MM.1S (cell line): ENCODE measurements at regions not wholly inside any gene's neighbourhood (a gene's known extent, or its start where the extent isn't known, plus 50 kb on each side); places are given as distances from the start of the nearest gene placed in this dataset.

Experiments used
- DNase-seq: peaks from one replicate; pipeline ENCODE4 v3.0.0-alpha.2; 2015
- H2AFZ ChIP-seq: fragments of 300-600 bp; sonication (generic); 2 replicates; pipeline ENCODE4 v1.6.0; 2016; ENCODE audit warnings: antibody characterized with exemption, low read length
- H3F3A ChIP-seq: fragments of 300-600 bp; sonication (generic); 2 replicates; pipeline ENCODE4 v1.6.1; 2016; ENCODE audit warnings: mild to moderate bottlenecking, antibody characterized with exemption, low read length, moderate library complexity, mixed read lengths; ENCODE audit not compliant: insufficient read depth
- H3K27ac ChIP-seq: fragments of 300-600 bp; sonication (generic); 2 replicates; pipeline ENCODE4 v1.5.1; 2016; ENCODE audit warnings: mild to moderate bottlenecking, low read length
- H3K27me3 ChIP-seq: fragments of 300-600 bp; sonication (generic); replicated peaks from 2 replicates; pipeline ENCODE4 v1.6.0; 2016; ENCODE audit warnings: low read length; ENCODE audit not compliant: insufficient read depth
- H3K36me3 ChIP-seq: fragments of 300-600 bp; sonication (generic); replicated peaks from 2 replicates; pipeline ENCODE4 v1.6.1; 2016; ENCODE audit warnings: mild to moderate bottlenecking, low read length, mixed read lengths; ENCODE audit not compliant: insufficient read depth
- H3K4me1 ChIP-seq: fragments of 300-600 bp; sonication (generic); 2 replicates; pipeline ENCODE4 v1.6.1; 2016; ENCODE audit warnings: low read length, mixed read lengths
- H3K4me2 ChIP-seq: fragments of 300-600 bp; sonication (generic); 2 replicates; pipeline ENCODE4 v1.6.0; 2016; ENCODE audit warnings: low read depth, low read length
- H3K4me3 ChIP-seq: fragments of 300-600 bp; sonication (generic); 2 replicates; pipeline ENCODE4 v1.5.1; 2016; ENCODE audit warnings: low read length, mixed read lengths
- H3K79me2 ChIP-seq: fragments of 300-600 bp; sonication (generic); 2 replicates; pipeline ENCODE4 v1.6.1; 2016; ENCODE audit warnings: mixed run types, low read length, mixed read lengths
- H3K9ac ChIP-seq: fragments of 300-600 bp; sonication (generic); 2 replicates; pipeline ENCODE4 v1.6.1; 2016; ENCODE audit warnings: low read length, mixed read lengths
- H3K9me2 ChIP-seq: fragments of 300-600 bp; sonication (generic); replicated peaks from 2 replicates; pipeline ENCODE4 v1.6.1; 2016; ENCODE audit warnings: mild to moderate bottlenecking, low read length, mixed read lengths; ENCODE audit not compliant: insufficient read depth
- H3K9me3 ChIP-seq: fragments of 300-600 bp; sonication (generic); replicated peaks from 2 replicates; pipeline ENCODE4 v1.6.1; 2016; ENCODE audit warnings: mild to moderate bottlenecking, low read length, mixed read lengths; ENCODE audit not compliant: insufficient read depth
- H4K20me1 ChIP-seq: fragments of 300-600 bp; sonication (generic); 2 replicates; pipeline ENCODE4 v1.6.1; 2016; ENCODE audit warnings: mild to moderate bottlenecking, low read length, moderate library complexity, mixed read lengths; ENCODE audit not compliant: insufficient read depth
- CTCF ChIP-seq: fragments of 300-600 bp; sonication (generic); IDR thresholded peaks from 2 replicates; pipeline ENCODE4 v1.5.1; 2016; ENCODE audit warnings: antibody characterized with exemption, low read length, mixed read lengths
- EZH2 ChIP-seq: fragments of 300-600 bp; sonication (generic); optimal IDR thresholded peaks from 2 replicates; pipeline ENCODE3; 2017; ENCODE audit warnings: low read depth, mild to moderate bottlenecking, antibody characterized with exemption, low read length, mixed read lengths
- EZH2phosphoT487 ChIP-seq: fragments of 300-600 bp; sonication (generic); IDR thresholded peaks from 2 replicates; pipeline ENCODE4 v1.6.1; 2018; ENCODE audit warnings: antibody characterized with exemption, low read length

- DNase-seq: peak; percentile 65
- Histone ChIP-seq H3K9ac (no peak overlapping the region), H3K36me3 (no peaks in the 10 kb centered on the region), H3K9me2 (no peaks in the 10 kb centered on the region), H3K4me2 (no peak overlapping the region), H3K79me2 (no peaks in the 10 kb centered on the region), H3F3A (peaks cover 9% of the 10 kb centered on the region), H4K20me1 (no peaks in the 10 kb centered on the region), H3K4me3 (no peak overlapping the region), H2AFZ (no peak overlapping the region), H3K27me3 (peaks cover 54% of the 10 kb centered on the region), H3K4me1 (peaks cover 4% of the 10 kb centered on the region), H3K27ac (no peak overlapping the region), H3K9me3 (no peaks in the 10 kb centered on the region)
- TF ChIP-seq EZH2phosphoT487 (peak; percentile 63; the same call in 1 of the 2 replicates), CTCF (no peak)
These were observed 564.3 kb downstream of the ZNF608 start for GRCh38 chr5:124182133-124182532.

- no peak for TF ChIP-seq CTCF
- no peak for TF ChIP-seq EZH2
- H3K4me1 ChIP-seq: peaks cover 4% of the 10 kb centered on the region
- H3K27ac ChIP-seq: no peak overlapping the region
- H3K9me3 ChIP-seq: no peaks in the 10 kb centered on the region
- no peak overlapping the region for H2AFZ ChIP-seq
- peaks cover 9% of the 10 kb centered on the region for H3F3A ChIP-seq
- no peak overlapping the region for H3K9ac ChIP-seq
- no peak for DNase-seq
- H3K27me3 ChIP-seq: peaks cover 48% of the 10 kb centered on the region
- no peaks in the 10 kb centered on the region for H3K79me2 ChIP-seq
- no peak overlapping the region for H3K4me2 ChIP-seq
- H3K9me2 ChIP-seq: no peaks in the 10 kb centered on the region
- H3K4me3 ChIP-seq: no peak overlapping the region
- H3K36me3 ChIP-seq: no peaks in the 10 kb centered on the region
- no peaks in the 10 kb centered on the region for H4K20me1 ChIP-seq
These were observed 565.5 kb downstream of the ZNF608 start for GRCh38 chr5:124180875-124181461.

DNA sequence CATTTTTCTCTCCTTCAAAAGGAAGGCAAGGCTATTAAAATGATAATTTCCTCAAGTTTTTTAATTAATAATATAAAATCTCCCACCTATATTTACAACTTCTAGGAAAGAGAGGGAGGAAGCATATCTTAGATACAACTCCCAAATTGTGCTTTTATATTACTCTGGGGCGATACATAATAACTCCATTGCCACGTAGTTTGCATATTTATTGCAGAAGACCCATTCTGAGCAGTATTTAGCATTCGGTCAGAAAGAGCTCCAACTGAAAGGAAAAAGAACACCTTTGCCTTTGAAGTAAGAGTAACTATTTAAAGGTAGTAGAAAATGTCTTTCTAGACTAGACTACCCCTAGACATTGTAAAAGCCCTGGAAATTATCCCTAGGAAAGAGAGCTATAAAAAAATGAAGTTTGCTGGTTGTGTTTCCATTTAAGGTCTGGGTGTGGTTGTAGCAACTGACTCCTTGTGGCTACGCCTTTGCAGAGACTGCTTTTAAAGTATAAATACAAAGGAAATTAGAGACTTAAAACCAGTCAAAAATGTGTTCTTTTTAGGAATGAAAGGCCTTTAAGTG, 566.1 kb downstream of the ZNF608 start:
- H2AFZ ChIP-seq: no peak overlapping the region

More for the DNA sequence above, 566.1 kb downstream of the ZNF608 start:
- peaks cover 9% of the 10 kb centered on the region for H3F3A ChIP-seq
- H3K36me3 ChIP-seq: no peaks in the 10 kb centered on the region
- no peak for TF ChIP-seq EZH2
- TF ChIP-seq CTCF: no peak
- TF ChIP-seq EZH2phosphoT487: no peak
- no peak overlapping the region for H3K27ac ChIP-seq
- no peaks in the 10 kb centered on the region for H4K20me1 ChIP-seq
- no peak overlapping the region for H3K4me3 ChIP-seq
- H3K27me3 ChIP-seq: peaks cover 48% of the 10 kb centered on the region
- H3K4me1 ChIP-seq: peaks cover 4% of the 10 kb centered on the region
- DNase-seq: no peak
- no peaks in the 10 kb centered on the region for H3K9me3 ChIP-seq
- no peak overlapping the region for H3K9ac ChIP-seq
- no peaks in the 10 kb centered on the region for H3K9me2 ChIP-seq
- no peaks in the 10 kb centered on the region for H3K79me2 ChIP-seq
- no peak overlapping the region for H3K4me2 ChIP-seq
